B cell (primary cell): ENCODE measurements at regions not wholly inside any gene's neighbourhood (a gene's known extent, or its start where the extent isn't known, plus 50 kb on each side); places are given as distances from the start of the nearest gene placed in this dataset.

Source experiments
- EZH2 ChIP-seq: IDR thresholded peaks from 2 replicates; pipeline ENCODE4 v1.6.1; 2012; ENCODE audit warnings: borderline replicate concordance, low read depth, mild to moderate bottlenecking, moderate library complexity, low read length; ENCODE audit not compliant: insufficient read depth, poor library complexity, severe bottlenecking
- TF ChIP-seq, protein P1 (sequence below): fragments of 200-600 bp; IDR thresholded peaks from one replicate; pipeline ENCODE4 v1.8.0; 2022; ENCODE audit warnings: antibody characterized with exemption, mild to moderate bottlenecking

DNA sequence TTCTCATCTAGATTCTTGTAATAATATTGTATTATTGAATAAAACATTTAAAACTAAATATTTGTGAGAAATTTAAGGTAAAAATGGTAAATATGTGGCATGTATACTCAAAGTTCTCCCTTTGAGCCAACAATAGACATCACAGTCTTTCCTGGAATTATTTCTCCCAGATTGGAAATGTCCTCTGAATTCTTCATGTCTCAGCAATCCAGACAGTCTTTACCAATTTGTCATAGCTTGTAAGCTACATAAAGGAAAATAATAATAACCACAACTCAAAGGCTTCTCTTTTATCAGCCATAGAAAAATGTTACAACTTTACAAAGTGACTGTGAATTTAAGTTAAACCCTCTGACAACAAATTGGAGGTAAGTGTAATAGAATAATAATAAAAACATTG lies 784.9 kb downstream of the EPHA4 start:
- no peak for TF ChIP-seq EZH2
- TF ChIP-seq, protein P1, sequence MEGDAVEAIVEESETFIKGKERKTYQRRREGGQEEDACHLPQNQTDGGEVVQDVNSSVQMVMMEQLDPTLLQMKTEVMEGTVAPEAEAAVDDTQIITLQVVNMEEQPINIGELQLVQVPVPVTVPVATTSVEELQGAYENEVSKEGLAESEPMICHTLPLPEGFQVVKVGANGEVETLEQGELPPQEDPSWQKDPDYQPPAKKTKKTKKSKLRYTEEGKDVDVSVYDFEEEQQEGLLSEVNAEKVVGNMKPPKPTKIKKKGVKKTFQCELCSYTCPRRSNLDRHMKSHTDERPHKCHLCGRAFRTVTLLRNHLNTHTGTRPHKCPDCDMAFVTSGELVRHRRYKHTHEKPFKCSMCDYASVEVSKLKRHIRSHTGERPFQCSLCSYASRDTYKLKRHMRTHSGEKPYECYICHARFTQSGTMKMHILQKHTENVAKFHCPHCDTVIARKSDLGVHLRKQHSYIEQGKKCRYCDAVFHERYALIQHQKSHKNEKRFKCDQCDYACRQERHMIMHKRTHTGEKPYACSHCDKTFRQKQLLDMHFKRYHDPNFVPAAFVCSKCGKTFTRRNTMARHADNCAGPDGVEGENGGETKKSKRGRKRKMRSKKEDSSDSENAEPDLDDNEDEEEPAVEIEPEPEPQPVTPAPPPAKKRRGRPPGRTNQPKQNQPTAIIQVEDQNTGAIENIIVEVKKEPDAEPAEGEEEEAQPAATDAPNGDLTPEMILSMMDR: no peak
